ENCODE measurements at regions not wholly inside any gene's neighbourhood (a gene's known extent, or its start where the extent isn't known, plus 50 kb on each side); places are given as distances from the start of the nearest gene placed in this dataset.

DNA sequence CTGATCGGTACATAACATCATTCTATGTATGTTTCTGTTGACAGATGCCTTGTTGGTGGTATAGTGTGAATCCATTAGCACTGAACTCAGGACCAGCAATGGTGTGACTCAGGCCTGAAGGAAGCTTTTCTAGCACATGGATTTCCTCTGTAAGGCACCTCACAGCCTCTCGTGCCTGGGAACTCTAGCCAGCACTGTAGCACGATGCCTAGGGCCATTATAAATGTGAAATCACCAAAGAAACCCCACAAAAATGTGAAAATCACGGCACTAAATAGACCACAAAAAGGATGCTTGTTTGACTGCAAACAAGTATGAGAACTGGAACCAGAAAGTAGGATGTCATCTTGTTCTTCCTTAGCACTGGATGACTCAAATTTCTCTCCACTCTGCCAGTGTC, 63.7 kb upstream of the NKX2-2 start:
- FAIRE-seq (no peak), DNase-seq (ENCODE audit: low spot score) (no peak)

DNA sequence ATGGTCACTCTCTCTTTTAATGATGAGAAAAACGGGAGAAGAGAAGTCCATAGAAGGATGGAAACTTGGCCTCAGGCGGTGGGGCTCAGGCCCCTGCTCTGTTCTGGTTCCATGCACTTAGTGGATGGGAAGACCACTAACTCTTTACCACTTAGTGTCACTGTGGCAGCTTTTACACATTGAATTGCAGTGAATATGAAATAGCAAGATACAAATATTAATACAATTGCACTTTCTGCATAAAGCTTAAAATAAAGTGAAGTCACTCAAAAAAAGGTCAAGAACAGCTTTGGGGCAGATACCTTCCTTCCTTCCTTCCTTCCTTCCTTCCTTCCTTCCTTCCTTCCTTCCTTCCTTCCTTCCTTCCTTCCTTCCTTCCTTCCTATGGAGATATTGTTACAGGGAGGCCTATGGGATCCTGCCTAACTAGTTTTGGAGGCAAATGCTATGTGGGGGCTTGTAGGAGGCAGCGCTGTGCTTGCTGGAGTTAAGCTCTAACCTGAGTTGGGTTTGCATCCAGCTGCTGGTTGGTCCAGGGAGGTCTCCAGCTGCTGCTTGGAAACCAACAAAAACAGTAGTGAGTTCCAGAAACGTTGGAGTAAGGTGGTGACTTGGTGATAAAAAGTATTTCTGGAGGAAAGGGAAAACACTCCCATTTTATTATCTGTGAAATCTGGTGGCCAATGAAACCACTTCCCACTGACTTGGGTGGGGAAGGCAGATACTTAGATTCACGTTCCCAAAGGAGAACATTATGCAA, 62.3 kb upstream of the NKX2-2 start:
- FAIRE-seq (no peak), DNase-seq (ENCODE audit: low spot score) (no peak)

DNA sequence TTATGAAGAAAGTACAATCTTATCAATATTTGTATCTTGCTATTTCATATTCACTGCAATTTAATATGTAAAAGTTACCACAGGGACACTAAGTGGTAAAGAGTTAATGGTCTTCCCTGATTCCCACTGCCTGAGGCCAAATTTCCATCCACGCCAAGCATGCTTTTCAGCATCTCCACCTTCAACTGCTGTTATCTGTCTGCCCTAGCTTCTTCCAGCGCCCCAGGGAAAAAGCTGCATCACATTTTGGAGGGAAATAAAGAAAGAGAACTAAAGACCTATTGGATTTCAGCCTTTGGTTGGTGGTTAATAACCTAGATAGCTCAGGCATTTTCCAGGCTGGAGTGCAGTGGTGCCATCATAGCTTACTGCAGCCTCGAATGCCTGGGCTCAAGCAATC, 61.3 kb upstream of the NKX2-2 start:
- FAIRE-seq = no peak
- no peak for DNase-seq (ENCODE audit: low spot score)

DNA sequence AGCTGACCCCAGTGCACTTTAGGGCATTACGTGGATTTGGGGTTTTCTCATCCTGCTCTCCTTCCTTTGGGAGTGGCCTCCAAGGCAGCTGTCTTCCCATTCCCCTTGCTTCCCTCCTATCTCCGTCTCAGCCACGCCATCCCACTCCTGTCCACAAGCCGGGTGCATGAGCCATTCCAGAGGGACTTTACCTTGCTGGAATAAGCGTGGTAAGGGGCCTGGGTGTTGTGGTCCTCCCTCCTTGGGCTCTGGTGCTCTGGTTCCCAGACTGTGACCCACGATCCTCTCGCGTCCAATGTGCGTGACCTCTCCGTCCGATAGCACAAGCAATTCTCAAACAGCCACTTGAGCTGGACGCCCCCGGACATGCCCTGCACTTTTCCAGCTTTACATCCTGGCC, 60.6 kb upstream of the NKX2-2 start:
- no peak for FAIRE-seq

DNA sequence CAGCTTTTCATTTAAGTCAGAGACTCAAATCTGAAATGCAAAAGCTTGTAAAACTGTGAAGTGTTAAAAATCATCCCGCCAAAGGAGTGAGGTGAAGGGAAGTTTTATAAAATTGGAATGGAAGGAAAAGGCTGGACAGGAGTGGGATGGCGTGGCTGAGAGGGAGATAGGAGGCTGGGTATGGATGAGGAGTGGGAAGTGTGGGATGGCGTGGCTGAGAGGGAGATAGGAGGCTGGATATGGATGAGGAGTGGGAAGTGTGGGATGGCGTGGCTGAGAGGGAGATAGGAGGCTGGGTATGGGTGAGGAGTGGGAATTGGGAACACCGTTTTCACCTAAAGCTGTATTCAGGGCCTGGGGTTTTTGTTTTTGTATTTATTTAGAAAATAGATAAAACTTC, 59.4 kb upstream of the NKX2-2 start:
- FAIRE-seq = no peak
- DNase-seq (ENCODE audit: low spot score) = no peak

More for the DNA sequence above, 60.6 kb upstream of the NKX2-2 start:
- DNase-seq (ENCODE audit: low spot score) = no peak

DNA sequence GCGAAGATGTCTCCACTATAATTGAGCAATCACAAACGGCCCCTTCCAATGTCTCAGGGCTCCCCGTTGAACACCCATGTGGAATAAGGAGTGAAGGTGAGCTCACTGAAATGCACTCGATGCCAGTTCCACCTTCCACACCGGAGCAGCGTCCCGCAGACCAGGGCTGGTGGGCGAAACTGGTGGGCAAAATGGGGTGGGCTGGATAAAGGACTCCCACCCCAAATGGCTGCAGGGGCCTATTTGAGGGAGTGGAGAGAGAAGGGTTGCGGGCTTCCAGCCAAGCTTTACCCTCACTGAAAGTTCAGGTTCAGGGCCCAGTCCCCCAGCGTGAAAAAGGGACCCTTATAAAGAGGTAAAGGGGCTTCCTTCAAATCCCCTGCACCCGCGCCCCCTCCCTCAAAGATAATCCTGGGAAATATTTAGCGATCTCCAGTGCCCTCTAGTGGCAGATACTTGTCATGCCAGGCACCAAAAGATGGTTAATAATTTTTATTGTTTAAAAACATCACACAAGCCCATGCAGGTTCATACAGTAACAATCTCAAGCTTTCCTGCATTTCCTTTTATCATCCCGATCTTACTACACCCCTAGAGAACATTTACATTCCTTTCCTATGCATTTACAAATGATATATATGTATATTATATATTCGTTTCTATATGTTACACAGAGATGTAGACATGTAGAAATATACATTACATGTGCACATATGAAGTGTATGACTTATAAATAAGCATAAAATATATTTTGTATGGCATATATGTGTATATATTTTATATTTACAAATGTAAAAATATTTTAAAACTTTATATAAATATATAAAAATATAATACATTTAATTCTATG, 58.2 kb upstream of the NKX2-2 start:
- no peak for DNase-seq (ENCODE audit: low spot score)
- peak; percentile 52 for FAIRE-seq

DNA sequence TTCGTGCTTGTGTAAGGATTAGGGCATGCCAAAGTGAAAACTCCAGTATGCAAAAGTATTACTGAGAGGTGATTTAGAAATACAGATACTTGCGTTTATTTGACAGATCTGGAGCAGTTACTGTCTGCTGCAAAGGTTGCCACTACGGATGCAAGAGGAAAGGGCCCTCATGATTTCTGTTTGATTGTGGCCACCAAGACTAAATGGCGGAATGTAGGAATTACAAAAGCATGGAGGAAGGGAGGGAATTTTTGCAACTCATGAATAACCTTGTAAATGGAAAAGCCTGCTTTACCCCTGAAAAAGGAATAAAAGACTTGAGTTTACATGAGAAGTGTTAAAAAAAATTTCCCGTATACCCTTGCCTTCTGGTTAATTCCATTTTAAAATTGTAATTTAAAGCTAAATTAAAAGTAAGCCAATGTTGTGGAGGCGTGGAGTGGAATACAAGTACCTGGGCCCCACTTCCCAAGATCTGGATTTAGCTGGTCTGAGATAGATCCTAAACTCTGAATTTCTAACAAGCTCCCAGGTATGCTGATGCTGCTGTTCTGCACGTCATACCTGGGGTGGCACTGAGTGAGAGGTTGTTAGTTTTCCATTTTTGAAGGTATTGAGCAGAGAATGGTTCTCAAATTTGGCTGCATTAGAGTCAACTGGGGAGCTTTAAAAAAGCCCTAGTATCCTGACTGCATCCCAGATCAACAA, 56.6 kb upstream of the NKX2-2 start:
- FAIRE-seq = no peak

DNA sequence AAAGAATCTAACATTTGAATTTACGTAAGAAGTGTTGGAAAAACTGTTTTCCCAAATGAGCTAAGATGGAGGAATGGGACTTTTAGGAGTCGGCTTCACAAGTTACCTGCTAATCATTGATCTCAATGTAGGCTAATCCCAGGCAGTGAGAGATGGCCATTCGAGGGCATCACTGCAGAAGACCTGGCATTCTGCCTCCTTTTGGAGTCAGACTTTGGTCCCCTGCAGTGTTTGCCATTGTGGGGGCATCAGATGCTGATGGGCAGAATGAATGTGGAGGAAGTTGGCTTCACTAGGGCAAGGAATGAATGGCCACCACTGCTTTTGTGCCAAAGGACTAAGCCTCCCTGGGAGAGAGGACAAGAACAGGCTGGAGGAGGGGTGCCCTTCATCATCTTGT, 55.7 kb upstream of the NKX2-2 start:
- DNase-seq (ENCODE audit: low spot score) = no peak
- FAIRE-seq = no peak

More for the DNA sequence above, 56.6 kb upstream of the NKX2-2 start:
- no peak for DNase-seq (ENCODE audit: low spot score)

DNA sequence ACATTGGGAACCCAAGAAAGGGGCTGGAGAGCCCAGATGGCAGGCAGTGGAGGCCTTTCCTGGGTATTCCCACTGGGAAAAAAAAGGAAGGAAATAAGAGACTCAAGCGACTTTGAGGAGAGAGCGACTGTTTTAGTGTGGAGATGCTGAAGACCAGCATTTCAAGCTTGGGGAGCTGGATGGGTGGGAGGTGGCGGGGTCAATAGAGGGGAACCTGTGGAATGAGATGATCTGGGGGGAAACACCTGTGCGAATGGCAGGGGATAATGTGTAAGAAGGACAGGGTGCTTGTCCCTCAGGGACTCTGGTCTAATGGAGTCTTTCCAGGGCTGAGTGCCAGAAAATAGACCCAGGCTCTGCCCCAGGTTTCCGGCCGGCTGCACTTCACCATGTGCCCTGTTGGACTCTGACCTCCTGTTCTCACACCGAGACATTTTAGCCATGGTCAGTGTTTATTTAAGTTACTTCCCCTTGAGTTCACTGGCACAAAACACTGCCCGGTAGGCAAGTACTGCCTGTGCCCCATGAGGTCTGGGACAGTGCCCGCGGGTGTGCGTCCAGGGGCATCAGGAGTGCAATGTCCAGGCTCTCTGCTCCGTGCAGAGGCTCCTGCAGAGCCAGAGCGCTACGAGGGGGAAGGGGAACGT, 50.4 kb upstream of the NKX2-2 start:
- DNase-seq (ENCODE audit: low spot score) = peak; percentile 11
- FAIRE-seq = peak; percentile 24
